Right lobe of liver (tissue), 6 donors: ENCODE measurements at regions not wholly inside any gene's neighbourhood (a gene's known extent, or its start where the extent isn't known, plus 50 kb on each side); places are given as distances from the start of the nearest gene placed in this dataset.

Experiments
- ATAC-seq, 4 donors: fragments of 200-7000 bp; cut with Tn5 transposase; one replicate each; pipeline ENCODE4 v1.9.1; 2020; ENCODE audit warnings: mild to moderate bottlenecking in 4 of 4, moderate library complexity in 4 of 4
- DNase-seq, 3 donors: peaks; one replicate each; pipeline ENCODE4 v3.0.0-alpha.2; 2020
- H3K27ac ChIP-seq, 3 donors: fragments of 200-600 bp; one replicate each; pipeline ENCODE4 v1.8.0; 2022
- H3K27me3 ChIP-seq, 2 donors: fragments of 200-600 bp; one replicate each; pipeline ENCODE4 v1.8.0; 2022
- H3K36me3 ChIP-seq, 4 donors: fragments of 200-600 bp; sonication (generic) in 1 of 4; one replicate each; pipeline versions ENCODE4 v1.5.1 to v1.8.0; 2017 to 2022; ENCODE audit warnings: control low read depth in 1 of 4
- H3K4me1 ChIP-seq, 4 donors: fragments of 200-600 bp; sonication (generic) in 1 of 4; one replicate each; pipeline versions ENCODE4 v1.5.1 to v1.8.0; 2017 to 2022; ENCODE audit warnings: control low read depth in 1 of 4
- H3K4me3 ChIP-seq, 3 donors: fragments of 200-600 bp; one replicate each; pipeline ENCODE4 v1.8.0; 2022
- H3K9me3 ChIP-seq, 4 donors: fragments of 200-600 bp; sonication (generic) in 1 of 4; one replicate each; pipeline versions ENCODE4 v1.5.1 to v1.8.0; 2017 to 2022; ENCODE audit warnings: control low read depth in 1 of 4
- POLR2A ChIP-seq: fragments of 450-650 bp; IDR thresholded peaks from one replicate; pipeline ENCODE4 v1.6.1; 2017; ENCODE audit warnings: antibody characterized with exemption, mild to moderate bottlenecking
- WGBS: methylation state at CpG from one replicate; pipeline ENCODE4 v1.1.6; 2018; ENCODE audit warnings: low coverage, low lambda C conversion rate; ENCODE audit not compliant: insufficient coverage; ENCODE audit errors: missing lambda C conversion rate; 5-methylcytosine and 5-hydroxymethylcytosine counted together
- intact Hi-C, 2 donors: fragments of 100-400 bp; cut with DNase I; formaldehyde crosslinking; loops; one replicate each; pipeline versions ENCODE4 v1.11.2 to v1.14.1; 2022
- TF ChIP-seq, protein P1 (sequence below), 4 donors: fragments of 200-600 bp in 3 of 4; fragments of 450-650 bp in 1 of 4; IDR thresholded peaks; one replicate each; pipeline versions ENCODE4 v1.5.1 to v1.8.0; 2016 to 2022; ENCODE audit warnings: antibody characterized with exemption in 4 of 4, mild to moderate bottlenecking in 2 of 4
- donor health status: DM: no; HTN: yes; CAD: no.
- donor health status: DM: no; HTN: no; CAD: no.
- donor health status: DM: no; HTN: no; CAD: no.
- donor health status: DM: no; HTN: yes; CAD: no.
- donor health status: DM: no; HTN: yes; CAD: no.

DNA sequence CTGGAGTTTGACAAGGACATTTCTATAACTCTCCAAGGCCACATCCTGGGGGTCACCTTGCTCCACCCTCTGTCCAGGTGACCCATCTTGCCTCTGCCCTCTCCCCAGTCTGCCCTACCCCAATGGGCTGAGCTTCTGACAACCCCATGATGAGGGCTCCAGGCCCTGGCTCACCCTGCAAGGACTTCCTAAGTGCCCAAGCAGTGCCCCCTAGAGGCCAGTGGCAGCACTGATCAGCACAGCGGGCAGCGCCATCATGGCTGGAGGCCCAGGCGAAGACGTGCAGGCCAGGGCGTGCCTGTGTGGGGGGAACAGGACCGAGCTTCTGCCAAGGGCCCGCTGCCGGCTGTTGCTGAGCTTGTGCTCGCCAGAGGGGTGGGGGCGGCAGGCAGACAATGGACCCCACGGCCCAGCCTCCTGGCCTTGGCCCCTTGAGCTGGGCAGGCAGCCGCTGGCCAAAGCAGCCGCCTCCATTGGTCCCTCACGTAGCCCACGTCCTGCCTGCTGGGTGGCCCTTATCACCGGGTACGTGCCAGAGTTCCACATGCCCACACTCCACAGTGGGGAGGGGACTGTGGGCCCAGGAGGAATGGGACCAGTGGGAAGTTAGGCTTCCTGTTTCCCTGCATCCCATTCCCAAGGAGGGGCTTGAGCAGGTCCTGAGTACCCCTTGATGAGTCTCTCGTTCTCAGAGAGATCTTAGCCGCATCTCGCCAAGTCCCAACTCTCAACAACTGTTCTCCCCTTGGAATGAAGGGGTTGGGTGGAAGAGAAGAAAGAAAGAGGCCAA is 64.3 kb downstream of the MRPL14 start:
- intact Hi-C loops = loop anchor here in 1 of 2 donors (10.0 kb wide), 2 partner anchors 48 to 108 kb away; no protein-coding TSS in a partner anchor
- no CpG with 5 or more reads among the region's 20 CpGs for WGBS
- H3K9me3 ChIP-seq = no peaks in the 10 kb centered on the region
- H3K27me3 ChIP-seq = no peaks in the 10 kb centered on the region
- DNase-seq (no peak), ATAC-seq (no peak)
- H3K4me1 ChIP-seq = peaks cover 0 to 6% (median 0%) of the 10 kb centered on the region in 4 donors
- H3K4me3 ChIP-seq = no peak overlapping the region
- TF ChIP-seq, protein P1, sequence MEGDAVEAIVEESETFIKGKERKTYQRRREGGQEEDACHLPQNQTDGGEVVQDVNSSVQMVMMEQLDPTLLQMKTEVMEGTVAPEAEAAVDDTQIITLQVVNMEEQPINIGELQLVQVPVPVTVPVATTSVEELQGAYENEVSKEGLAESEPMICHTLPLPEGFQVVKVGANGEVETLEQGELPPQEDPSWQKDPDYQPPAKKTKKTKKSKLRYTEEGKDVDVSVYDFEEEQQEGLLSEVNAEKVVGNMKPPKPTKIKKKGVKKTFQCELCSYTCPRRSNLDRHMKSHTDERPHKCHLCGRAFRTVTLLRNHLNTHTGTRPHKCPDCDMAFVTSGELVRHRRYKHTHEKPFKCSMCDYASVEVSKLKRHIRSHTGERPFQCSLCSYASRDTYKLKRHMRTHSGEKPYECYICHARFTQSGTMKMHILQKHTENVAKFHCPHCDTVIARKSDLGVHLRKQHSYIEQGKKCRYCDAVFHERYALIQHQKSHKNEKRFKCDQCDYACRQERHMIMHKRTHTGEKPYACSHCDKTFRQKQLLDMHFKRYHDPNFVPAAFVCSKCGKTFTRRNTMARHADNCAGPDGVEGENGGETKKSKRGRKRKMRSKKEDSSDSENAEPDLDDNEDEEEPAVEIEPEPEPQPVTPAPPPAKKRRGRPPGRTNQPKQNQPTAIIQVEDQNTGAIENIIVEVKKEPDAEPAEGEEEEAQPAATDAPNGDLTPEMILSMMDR (IDR thresholded peaks at IDR 0.05) = peak in 3 of 4 donors; percentile 11 to 18 (median 11)
- no peak for TF ChIP-seq POLR2A
- no peaks in the 10 kb centered on the region for H3K36me3 ChIP-seq
- H3K27ac ChIP-seq = peak overlapping the region in 1 of 3 donors; percentile 52

DNA sequence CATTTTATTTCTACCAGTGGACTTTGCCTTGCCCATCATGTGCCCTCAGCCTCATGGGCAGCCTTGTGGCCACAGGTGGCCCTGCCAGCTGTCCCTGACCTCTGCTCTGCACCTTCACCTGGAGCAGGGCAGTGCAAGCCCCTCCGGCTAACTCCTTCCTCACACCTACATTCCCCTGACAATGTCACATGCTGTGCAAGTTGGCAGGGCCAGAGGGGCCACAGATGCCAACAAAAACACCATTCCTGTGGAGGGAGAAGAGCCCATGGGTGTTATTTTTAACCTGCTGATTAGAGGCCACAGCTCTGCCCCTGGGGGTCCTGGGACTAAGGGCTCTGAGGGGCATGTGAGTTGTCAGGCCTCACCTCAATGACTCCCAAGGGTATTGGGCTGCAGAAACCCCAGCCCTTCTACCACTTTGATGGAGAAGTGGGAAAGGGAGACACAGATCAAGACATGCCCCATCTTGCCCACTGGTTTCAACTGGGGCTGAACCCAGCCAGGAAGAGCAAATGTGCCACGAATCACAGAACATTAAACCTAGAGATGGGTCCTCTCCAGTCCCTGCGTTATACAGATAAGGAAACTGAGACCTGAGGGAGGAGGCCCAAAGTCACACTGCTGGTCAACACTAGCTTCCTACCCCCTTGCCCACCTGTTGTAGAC is 65.0 kb downstream of the MRPL14 start:
- WGBS = 35% methylated on average over 2 of the region's 3 CpGs
- Histone ChIP-seq H3K27me3 (no peaks in the 10 kb centered on the region), H3K4me3 (no peak overlapping the region), H3K9me3 (no peaks in the 10 kb centered on the region), H3K36me3 (no peaks in the 10 kb centered on the region), H3K4me1 (peaks cover 0 to 6% (median 0%) of the 10 kb centered on the region in 4 donors), H3K27ac (no peak overlapping the region)
- DNase-seq (no peak), ATAC-seq (no peak)
- TF ChIP-seq, protein P1 (IDR thresholded peaks at IDR 0.05) = no peak
- TF ChIP-seq POLR2A = no peak
- intact Hi-C loops = loop anchor here in 1 of 2 donors (10.0 kb wide), 2 partner anchors 47 to 107 kb away; no protein-coding TSS in a partner anchor

DNA sequence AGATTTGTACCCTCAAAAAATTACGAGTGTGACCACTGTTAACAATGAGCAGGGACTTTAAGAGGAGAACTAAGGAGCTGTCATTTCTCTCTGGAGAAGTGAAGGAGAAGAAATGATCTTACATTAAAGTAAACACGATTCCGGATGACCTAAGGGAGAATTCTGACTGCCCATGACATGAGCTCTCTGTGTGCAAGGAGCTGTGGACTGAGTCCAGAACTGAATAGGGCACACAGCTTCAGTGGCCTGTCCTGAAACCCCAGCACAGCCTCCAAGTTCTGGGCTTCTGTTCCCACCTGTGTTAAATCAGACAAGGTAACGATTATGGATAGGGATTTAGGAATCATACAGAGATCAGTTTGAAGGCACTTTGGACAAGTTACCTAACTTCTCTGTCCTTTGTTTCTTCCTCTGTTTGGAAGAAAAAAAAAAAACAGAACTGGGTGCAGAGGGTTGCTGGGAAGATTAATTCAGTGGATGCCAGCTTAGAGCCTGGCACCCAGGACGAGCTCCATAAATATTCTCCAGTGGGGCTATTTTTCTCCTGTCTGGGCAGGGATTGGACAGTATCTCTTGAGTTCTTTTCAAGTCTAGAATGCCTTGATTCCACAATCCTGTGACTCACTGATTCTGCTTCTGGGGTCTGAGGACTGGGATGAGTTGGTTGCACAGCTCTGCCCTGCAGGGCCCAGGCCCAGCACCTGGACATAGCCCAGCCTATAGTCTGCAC is 65.7 kb downstream of the MRPL14 start:
- 64% methylated on average over 5 of the region's 5 CpGs for WGBS
- H3K9me3 ChIP-seq = no peaks in the 10 kb centered on the region
- DNase-seq (no peak), ATAC-seq (no peak)
- no peak overlapping the region for H3K4me3 ChIP-seq
- no peaks in the 10 kb centered on the region for H3K36me3 ChIP-seq
- no peaks in the 10 kb centered on the region for H3K27me3 ChIP-seq
- H3K4me1 ChIP-seq = peaks cover 0 to 6% (median 0%) of the 10 kb centered on the region in 4 donors
- TF ChIP-seq POLR2A = no peak
- TF ChIP-seq, protein P1 (IDR thresholded peaks at IDR 0.05) = no peak
- intact Hi-C loops = loop anchor here in 1 of 2 donors (10.0 kb wide), 2 partner anchors 47 to 107 kb away; no protein-coding TSS in a partner anchor
- H3K27ac ChIP-seq = no peak overlapping the region

DNA sequence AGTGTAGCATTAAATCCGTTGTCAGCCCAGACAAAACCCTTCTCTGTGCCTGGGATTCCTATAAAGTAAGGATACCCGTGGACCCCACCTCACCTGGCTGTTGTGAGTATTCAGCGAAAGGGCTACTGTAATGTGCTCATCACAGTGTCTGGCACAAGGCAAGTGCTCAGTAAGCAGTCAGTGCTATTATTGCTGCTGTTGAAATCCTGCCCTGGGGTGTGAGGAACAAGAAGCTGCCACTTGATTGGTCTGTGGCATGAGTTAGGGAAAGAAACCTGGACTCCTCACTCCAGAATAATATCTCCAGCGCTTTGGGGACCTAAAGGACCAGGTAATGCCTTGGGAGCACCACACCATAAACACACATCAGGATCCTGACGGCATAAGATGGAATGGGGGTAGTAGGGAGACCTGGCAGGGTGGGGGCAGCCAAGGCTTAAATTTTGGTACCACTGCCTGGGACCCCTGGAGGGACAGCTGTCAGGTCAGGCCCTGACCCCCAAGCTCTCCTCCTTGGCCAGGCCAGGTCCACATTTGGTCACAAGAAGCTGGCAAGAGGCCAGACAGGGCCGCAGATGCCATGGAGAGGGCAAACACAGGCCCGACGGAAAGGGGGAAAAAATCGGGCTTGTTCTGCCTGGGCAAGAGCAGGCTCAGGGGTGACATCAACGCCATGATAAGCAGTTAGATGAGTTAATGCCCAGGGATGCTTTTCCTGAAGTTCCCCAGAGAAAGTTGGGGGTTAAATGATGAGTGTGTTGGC is 66.5 kb downstream of the MRPL14 start:
- H3K4me3 ChIP-seq = no peak overlapping the region
- no peak for ATAC-seq
- H3K27me3 ChIP-seq = no peaks in the 10 kb centered on the region
- H3K9me3 ChIP-seq = no peaks in the 10 kb centered on the region
- TF ChIP-seq POLR2A = no peak
- peaks cover 0 to 6% (median 0%) of the 10 kb centered on the region in 4 donors for H3K4me1 ChIP-seq
- no peaks in the 10 kb centered on the region for H3K36me3 ChIP-seq
- intact Hi-C loops = loop anchor here in 1 of 2 donors (10.0 kb wide), 2 partner anchors 46 to 106 kb away; no protein-coding TSS in a partner anchor
- no peak for DNase-seq
- 69% methylated on average over 7 of the region's 10 CpGs for WGBS
- H3K27ac ChIP-seq = no peak overlapping the region
